HG02938 (cell line): ENCODE measurements at regions not wholly inside any gene's neighbourhood (a gene's known extent, or its start where the extent isn't known, plus 50 kb on each side); places are given as distances from the start of the nearest gene placed in this dataset.

Experiments
- ATAC-seq: cut with Tn5 transposase; IDR thresholded peaks from one replicate; pipeline ENCODE4 v1.9.1; 2021; ENCODE audit warnings: mild to moderate bottlenecking, moderate library complexity; ENCODE audit not compliant: unreplicated experiment

DNA sequence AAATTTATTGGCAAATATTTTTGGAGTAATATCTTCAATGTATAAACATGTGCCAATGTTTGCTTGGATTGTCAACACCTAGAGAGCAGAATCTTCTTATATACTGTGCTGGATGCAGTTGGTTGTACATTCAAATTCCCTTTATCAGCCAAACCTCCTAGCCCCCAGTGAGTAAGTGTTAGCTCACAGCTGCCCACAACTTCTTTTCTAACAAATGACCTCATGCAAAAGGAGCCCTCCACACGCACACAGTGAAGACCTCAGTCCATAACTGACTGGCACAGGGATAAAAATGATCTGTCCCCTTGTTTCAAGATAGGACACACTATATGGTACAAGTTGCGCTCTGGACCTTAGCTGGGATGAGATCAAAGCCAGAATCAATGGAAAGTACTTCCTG is 458.0 kb upstream of the NWD2 start:
- ATAC-seq, result no peak

DNA sequence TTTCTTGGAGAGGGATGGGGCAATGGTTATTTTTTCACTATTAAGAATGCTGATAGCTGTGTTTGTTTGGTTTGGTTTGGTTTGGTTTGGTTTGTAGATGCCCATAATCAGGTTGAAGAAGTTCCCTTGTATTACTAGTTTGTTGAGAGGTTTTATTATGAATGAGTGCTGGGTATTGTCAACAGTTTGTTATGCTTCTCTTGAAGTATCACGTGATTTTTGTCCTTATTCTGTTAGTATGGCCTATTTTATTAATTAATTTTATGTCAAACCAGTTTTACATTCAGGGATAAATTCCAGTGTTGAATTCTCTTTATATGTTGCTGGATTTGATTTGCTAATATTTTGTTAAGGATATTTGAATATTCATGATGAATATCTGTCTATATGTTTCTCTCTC is 449.8 kb upstream of the NWD2 start:
- ATAC-seq, result no peak

DNA sequence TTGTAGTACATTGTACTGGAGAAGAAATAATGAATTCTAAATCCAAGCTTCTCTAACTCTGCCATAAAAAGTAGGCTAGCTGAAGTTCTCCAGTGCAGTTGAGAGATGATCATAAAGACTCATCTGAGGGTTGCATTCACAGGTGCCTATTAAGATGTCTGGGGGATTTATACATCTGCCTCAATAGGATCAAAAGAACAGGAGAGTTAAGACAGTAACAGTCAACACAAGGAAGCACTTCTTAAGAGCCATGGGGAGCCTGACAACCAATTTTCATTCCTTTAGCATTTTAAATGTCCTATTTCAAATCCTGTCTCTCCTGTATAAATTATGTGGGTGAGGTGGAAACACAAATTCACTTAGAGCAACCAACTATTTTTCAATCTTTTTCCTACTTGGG is 432.4 kb upstream of the NWD2 start:
- ATAC-seq, result no peak

DNA sequence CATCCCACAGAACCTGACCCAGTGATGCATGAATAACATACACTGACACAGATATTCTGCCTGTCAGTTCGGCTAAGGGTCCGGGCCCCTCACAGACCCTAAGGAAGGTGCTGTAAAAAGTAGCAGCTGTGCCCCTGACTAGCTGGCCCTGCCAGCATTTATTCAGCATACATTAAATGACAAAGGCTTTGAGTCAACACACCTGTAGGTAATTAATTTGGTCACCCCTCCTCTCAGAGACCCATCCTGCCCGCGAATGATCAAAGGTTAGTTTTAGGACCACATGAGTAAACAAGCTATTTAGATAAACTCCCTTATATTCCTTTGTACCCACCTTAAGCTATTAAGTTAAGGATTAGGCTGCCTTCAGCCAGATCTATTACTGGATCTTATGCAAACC is 429.0 kb upstream of the NWD2 start:
- ATAC-seq, result no peak

DNA sequence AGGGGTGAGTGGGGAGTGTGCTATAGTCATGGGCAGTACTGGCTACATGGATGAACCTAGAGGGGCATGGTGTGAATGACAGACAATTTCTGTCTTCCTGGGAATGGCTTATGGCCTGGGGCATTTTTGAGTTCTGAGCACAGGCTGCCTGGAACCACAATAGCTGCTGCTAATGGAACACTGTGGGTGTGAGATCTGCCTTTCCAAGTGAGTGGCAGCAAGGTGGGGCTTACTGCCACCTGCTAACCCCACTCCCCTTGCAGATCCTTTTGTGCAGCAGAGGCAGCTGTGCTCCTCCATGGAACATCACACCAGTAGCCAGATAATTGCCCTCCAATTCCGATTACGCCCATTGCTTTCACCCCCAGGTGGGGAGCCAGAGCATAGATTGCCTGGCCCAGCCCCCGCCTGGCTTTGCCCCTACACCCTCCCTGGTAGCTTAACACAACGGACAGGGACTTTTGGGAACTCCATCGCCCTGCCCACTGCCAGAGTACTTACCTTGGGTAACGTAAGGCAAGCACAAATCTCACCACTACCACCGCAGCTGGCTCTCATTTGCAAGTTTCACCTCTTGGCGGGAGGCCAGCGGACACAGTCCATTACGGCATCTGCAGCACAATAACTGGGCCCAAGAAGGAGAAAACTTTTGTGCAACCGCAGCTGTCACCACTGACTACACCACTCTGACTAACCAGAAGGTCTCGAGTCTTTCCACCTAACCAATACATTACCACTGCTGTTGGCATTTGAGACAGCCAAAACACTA is 421.2 kb upstream of the NWD2 start:
- no peak for ATAC-seq

DNA sequence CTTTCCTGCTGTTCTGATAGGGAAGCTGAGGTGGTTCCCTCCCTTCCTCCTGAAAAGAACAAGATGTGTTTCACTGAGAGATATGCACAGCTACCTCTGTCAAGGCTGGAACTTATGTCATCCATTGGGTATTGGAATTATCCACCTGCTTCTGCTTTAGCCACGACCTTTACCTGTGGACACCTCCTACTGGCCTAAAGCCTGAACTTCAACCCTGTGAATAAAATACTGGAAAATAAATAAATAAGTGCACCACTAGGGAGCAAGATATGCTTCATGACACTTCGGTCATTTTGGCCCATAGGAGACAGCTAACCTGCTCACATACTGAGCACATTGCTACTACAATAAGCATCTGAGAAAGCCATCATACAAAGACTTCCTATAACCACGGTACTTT is 419.9 kb upstream of the NWD2 start:
- ATAC-seq, result peak; percentile 52

DNA sequence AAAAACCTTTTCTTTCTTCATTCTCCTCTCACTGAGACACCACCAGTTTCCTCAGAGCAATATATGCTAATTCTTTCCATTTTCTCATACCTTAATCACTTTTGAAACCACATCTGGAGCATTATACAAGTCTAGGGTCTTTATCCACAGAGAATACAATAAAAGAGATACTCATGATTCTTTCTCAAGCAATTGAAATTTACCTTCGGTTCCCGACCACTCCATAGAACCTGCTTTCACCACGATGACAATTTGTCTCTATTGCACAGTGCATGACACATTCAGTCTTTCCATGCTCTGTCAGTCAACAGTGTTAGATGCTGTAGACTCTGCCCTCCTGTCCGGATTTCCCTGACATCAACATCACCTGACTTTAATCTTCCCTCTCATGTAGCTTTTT is 409.3 kb upstream of the NWD2 start:
- ATAC-seq, result no peak

DNA sequence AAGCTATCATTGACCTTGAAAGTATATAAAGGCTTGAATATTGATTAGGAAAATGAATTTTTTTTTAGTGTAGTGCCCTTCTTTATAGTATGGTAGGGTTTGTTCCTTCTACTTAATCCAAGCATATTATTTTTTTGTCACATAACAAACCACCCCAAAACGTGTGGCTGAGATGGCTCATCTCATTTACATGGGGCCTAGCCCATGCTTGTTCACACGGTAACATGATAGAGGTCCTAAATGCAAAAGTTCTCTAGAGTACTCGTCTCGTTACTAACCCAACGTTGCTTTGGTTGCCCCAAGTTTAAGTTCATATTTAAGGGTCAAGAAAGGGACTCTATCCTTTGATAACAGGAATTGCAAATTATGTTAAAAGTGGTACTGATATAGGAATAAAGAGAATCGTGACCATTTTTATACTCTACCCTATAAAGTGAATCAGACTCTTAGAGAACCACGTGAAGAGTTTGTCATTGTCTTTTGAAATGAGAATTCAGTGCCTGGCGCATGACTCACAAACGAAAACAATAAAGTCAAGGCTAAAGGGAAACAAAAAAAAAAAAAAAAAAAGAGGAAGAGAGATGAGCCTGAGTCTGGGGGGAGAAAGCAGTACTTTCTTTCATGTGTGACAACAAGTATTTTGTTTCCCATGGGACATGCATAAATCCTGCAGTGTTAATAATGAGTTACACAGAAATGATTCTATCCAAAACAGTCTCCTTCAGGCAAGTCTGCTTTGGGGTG is 402.8 kb upstream of the NWD2 start:
- peak; percentile 50 for ATAC-seq

DNA sequence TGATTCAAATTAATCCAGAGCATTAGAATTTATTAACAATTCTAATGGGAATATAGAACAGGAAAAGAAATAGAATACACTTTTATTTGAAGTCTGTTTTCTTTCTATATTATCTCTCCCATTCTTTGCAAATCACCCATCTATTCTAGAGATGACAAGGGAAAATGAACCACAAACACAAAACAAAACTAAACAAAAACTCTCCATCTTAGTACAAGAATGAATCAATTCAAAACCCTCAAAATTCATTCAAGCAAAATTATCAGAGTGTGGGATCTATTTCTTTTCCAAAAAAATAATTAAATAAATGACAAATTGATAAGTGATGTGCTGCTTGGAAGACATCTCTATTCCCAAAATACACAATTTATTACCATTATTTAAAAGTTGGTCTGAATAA is 400.1 kb upstream of the NWD2 start:
- ATAC-seq, result no peak

DNA sequence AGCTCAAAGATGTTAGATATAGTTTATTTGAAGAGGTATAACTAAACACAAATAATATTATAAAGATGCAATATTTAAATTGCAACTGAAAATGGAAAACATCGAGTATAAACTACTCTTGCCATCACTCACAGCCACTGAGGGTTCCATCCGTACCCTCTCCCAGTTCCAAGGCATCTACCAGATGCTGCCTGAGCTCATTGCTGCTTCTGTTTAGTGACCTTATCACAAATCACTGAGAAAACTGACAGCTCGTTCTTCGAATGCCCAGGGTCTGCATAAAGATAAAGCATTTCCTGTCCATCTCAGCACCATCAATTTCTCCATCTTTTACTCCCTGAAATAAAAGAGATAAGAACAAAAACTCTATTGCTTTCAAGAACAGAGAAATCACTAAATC is 391.7 kb upstream of the NWD2 start:
- no peak for ATAC-seq

DNA sequence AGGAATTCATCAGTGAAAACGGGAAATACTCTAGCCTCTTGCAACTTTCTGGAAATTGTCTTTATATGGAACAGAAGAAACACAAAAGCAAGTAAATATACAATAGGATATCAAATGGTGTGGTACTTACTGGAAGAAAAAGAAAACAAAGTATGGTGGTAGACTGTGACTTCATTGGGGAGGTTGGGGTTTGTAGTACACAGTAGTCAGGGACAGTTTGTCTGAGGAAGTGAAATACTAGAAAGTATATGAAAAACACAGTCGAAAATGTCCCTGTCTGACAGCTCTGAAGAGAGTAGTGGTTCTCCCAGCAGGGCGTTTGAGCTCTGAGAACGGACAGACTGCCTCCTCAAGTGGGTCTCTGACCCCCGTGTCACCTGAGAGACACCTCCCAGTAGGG is 390.0 kb upstream of the NWD2 start:
- ATAC-seq, result peak; percentile 73

DNA sequence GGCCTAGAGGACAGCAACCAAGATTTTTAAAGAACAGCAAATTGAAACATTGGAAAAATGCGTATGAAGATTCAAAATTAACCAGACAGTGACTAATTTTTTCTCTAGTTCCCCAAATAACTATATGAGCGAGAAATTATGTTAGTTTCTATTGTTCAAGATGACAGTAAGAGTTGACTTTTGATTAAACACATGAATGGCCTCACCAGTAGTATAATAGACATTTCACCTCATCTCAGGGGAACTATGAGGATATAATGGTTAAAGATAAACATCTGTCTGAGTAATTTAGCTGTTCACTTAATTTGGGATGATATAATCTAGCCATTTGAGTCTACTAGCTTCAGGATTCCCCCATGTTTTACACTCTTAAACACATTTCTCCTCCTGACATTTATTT is 380.9 kb upstream of the NWD2 start:
- no peak for ATAC-seq

DNA sequence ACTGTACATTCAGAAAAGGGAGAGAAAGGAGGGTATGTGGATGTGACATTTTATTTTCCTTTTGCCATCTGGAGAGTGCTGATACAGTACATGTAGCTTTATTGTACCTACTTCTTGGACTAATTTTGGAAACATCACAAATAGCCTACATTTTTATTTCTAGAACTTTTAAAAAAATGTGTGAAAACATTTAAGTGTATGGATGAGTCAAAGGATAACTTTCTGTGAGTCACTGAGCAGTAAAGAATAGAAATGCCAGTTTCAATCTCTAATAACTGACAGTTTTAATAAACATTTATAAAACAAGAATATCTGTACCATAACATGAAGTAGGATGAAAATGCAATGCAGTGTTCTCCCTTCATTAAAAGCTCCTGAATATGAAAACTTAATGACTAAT is 374.4 kb upstream of the NWD2 start:
- no peak for ATAC-seq

DNA sequence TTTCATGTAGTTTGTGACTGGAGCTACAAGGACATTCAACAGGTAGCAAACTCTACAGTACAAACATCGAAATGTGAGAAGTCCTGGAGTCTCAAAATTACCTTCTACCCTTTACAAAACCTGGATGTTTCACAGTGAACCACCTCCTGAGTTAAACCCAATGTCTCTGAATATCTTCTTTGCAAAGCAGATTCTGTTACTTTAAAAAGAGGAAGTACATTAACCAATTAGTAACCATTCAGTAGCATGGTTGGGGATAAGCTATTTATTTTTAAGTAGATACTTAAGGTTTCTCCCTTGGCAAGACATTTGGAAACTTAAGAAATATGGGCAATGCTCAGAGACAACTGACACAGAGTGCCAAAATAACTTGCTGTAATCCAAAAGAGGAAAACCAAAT is 371.9 kb upstream of the NWD2 start:
- ATAC-seq, result no peak

DNA sequence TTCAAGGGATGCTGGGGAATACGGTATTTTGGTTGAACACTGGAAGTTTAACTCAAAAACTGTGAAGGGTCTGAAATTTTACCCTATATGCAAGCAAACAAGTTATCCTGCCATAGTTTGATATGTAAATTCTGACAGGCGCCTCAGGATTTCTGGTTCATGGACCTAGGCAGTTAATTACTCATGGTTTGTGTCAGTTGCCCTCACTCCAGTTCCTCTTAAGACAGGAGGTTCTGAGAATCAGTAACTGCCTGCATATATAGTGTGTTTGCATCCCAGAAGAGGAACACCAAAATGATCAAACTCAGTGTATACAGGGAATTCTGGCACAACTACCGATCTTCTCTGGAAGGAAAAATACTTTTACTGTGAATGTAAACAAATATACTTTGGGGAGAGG is 360.4 kb upstream of the NWD2 start:
- no peak for ATAC-seq

DNA sequence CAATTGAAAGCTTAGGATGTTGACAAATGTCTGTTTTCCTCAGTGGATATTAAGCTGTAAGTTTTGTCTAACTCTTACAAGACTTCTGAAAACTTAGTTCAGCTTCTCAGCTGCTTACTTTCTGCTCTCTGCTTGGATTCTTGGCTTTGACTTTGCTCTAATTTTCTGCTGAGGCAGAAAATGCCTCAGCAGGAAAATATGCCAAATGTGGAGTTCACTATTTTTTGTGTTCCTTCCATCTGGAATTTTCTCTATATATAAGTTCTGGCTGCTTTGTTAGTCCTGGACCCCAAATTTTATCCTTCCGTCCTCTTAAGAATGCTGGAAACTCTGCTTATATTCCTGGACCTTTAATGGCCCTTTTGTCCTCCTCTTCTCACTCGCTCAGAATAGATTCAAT is 352.6 kb upstream of the NWD2 start:
- ATAC-seq, result no peak

DNA sequence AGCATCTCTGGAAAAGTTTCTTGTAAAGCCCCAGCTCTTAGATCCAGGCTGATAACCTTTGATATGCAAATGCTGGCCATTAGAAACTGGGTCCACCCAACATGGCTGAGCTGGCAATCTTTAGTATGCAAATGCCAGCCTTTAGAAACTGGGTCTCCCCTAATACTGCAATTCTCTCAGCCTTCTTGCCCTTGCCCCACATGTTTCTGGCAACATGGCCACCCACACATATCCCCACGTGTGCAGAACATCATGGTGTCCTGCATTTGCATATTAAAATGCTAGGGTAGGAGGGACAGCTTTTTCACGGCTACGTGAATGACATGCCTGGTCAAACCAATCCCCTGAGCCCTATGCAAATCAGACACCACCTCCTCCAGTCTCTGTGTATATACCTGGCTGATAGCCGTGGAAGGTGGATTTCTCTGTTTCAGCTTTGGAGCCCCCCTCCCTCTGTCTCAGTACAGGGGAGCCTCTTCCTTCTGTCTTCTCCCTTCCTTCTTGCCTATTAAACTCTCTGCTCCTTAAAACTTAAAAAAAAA is 344.0 kb upstream of the NWD2 start:
- ATAC-seq, result no peak

DNA sequence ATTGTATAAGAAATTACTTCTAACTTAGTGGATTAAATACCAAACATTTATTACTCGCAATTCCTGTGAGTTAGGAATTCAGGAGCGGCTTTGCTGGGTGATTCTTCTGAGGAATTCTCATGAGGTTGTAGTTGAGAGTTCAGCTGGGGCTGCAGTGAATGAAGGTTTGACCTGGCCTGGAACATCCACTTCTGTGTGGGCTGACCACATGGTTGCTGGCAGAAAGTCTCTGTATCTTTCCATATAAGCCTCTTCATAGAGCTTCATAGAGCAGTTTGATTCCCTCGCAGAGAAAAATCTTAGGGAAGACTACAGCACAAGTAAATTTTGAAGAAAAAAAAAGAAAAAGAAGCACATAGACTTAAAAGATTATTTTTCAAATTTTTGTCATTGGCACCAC is 339.7 kb upstream of the NWD2 start:
- no peak for ATAC-seq

DNA sequence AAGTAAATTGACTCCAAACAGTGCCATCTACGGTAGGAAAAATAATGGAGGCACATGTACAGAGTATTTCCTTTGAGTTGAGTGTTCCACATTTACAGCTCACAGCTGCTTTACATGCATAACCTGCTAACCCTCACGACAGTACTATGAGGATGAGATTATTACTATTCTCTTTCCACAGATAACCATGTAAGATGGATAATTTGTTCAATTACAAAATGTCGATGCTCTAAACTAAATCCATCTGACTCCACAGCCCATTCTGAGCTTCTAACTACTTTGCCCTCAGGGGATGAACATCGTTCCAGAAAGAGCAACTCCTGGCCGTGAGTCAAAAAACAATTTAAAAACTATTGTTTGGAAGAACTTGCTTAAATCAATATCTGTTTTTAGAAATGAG is 330.4 kb upstream of the NWD2 start:
- no peak for ATAC-seq

DNA sequence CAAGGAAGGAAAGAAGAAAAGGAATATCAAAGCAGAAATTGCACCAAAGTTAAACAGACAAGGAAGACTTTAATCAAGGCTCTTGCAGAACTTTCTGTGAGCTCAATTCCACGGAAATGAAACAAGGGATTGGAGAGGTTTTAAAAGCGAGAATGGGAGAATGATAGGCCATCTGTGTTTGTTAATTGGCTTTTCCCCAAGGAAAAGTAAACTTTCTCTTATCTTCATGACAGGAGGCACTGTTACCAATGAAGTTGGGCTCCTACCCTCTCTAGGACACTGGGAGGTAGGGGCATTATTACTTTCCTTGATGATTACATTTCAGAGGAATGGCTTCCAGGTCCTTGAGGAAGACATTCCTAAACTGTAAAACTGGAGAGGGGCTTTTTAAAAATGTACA is 328.8 kb upstream of the NWD2 start:
- ATAC-seq, result no peak

DNA sequence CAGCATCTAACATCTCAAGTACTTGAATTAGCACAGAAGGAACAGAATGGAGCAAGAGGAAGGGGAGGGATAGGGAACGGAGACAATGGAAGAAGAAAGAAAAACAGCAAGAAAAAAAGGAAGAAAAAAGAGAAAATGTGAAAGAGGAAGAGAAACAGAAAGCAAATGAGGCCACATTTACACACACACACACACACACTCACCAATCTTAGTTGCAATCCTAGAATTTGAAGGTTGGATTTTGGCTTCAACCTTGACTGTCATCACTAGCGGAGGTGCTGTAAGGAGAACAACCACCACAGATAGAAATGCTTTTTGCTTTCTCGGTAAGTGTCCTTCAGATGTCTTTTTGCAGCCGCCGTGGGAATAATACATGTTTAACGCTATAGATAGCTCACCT is 327.1 kb upstream of the NWD2 start:
- ATAC-seq, result no peak

DNA sequence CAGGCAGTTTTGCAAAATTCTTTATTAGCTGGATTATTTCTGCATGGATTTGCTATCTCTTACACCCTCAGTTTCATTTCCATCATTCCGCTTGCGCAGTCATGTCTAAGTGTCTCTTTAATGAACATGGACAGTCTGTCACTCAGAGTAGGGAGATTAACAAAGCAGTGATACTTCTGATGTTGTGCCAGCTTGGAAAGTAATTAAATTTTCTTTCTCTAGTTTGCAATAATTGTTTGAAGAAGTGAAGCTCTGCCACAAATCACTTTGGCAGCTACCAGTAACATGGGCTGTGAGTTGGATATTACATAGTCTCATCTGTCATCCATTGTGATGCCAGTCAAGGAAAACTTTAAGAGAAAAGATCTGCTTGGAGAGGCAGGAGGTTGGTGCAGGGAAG is 324.8 kb upstream of the NWD2 start:
- no peak for ATAC-seq
